ENCODE measurements at regions not wholly inside any gene's neighbourhood (a gene's known extent, or its start where the extent isn't known, plus 50 kb on each side); places are given as distances from the start of the nearest gene placed in this dataset.

GRCh38 chr4:188603646-188604045 lies 464.4 kb downstream of the TRIML1 start:
- TF ChIP-seq CTCF (IDR thresholded peaks at IDR 0.05; ENCODE audit: insufficient read depth, low read depth, low read length, missing control alignments), result no peak
- DNase-seq (ENCODE audit: low read depth), result no peak

GRCh38 chr4:188606635-188607034 lies 467.4 kb downstream of the TRIML1 start:
- no peak overlapping the region for H3K4me3 ChIP-seq (ENCODE audit: low read depth, low read length)
- no peak for TF ChIP-seq CTCF (IDR thresholded peaks at IDR 0.05; ENCODE audit: insufficient read depth, low read depth, low read length, missing control alignments)
- no peak for DNase-seq (ENCODE audit: low read depth)

More at GRCh38 chr4:188603646-188604045, 464.4 kb downstream of the TRIML1 start:
- no peak overlapping the region for H3K4me3 ChIP-seq (ENCODE audit: low read depth, low read length)

GRCh38 chr4:188611143-188611542 lies 471.9 kb downstream of the TRIML1 start:
- H3K4me3 ChIP-seq (ENCODE audit: low read depth, low read length), result no peak overlapping the region
- no peak for TF ChIP-seq CTCF (IDR thresholded peaks at IDR 0.05; ENCODE audit: insufficient read depth, low read depth, low read length, missing control alignments)
- DNase-seq (ENCODE audit: low read depth), result no peak

GRCh38 chr4:188612659-188613058 lies 473.4 kb downstream of the TRIML1 start:
- no peak overlapping the region for H3K4me3 ChIP-seq (ENCODE audit: low read depth, low read length)
- no peak for DNase-seq (ENCODE audit: low read depth)
- no peak for TF ChIP-seq CTCF (IDR thresholded peaks at IDR 0.05; ENCODE audit: insufficient read depth, low read depth, low read length, missing control alignments)

GRCh38 chr4:188613976-188614375 lies 474.7 kb downstream of the TRIML1 start:
- H3K4me3 ChIP-seq (ENCODE audit: low read depth, low read length), result no peak overlapping the region
- no peak for DNase-seq (ENCODE audit: low read depth)
- TF ChIP-seq CTCF (IDR thresholded peaks at IDR 0.05; ENCODE audit: insufficient read depth, low read depth, low read length, missing control alignments), result no peak

- no peak for TF ChIP-seq CTCF (IDR thresholded peaks at IDR 0.05; ENCODE audit: insufficient read depth, low read depth, low read length, missing control alignments)
- no peak for DNase-seq (ENCODE audit: low read depth)
- no peak overlapping the region for H3K4me3 ChIP-seq (ENCODE audit: low read depth, low read length)
These were observed 480.4 kb downstream of the TRIML1 start for GRCh38 chr4:188619456-188620149.

GRCh38 chr4:188620608-188621007 lies 481.4 kb downstream of the TRIML1 start:
- H3K4me3 ChIP-seq (ENCODE audit: low read depth, low read length), result no peak overlapping the region
- no peak for TF ChIP-seq CTCF (IDR thresholded peaks at IDR 0.05; ENCODE audit: insufficient read depth, low read depth, low read length, missing control alignments)
- DNase-seq (ENCODE audit: low read depth), result no peak
